Ishikawa (cell line): ENCODE measurements at regions not wholly inside any gene's neighbourhood (a gene's known extent, or its start where the extent isn't known, plus 50 kb on each side); places are given as distances from the start of the nearest gene placed in this dataset.

Experiments used
- CEBPB ChIP-seq: IDR thresholded peaks from 2 replicates; pipeline ENCODE4 v1.6.1; 2012
- EGR1 ChIP-seq: IDR thresholded peaks from 2 replicates; pipeline ENCODE4 v1.6.1; 2012
- EP300 ChIP-seq: IDR thresholded peaks from 2 replicates; pipeline ENCODE4 v1.6.1; 2012; ENCODE audit warnings: borderline replicate concordance
- FOXM1 ChIP-seq: IDR thresholded peaks from 2 replicates; pipeline ENCODE4 v1.6.1; 2012; ENCODE audit warnings: low read depth, borderline replicate concordance
- MAX ChIP-seq: IDR thresholded peaks from 2 replicates; pipeline ENCODE4 v1.6.1; 2012
- RAD21 ChIP-seq: IDR thresholded peaks from 2 replicates; pipeline ENCODE4 v1.6.1; 2012; ENCODE audit warnings: low read depth
- REST ChIP-seq: IDR thresholded peaks from 2 replicates; pipeline ENCODE4 v1.6.1; 2012; ENCODE audit warnings: low read depth, mild to moderate bottlenecking
- TAF1 ChIP-seq: IDR thresholded peaks from 2 replicates; pipeline ENCODE4 v1.6.1; 2012; ENCODE audit warnings: low read depth, mild to moderate bottlenecking
- TCF12 ChIP-seq: IDR thresholded peaks from 2 replicates; pipeline ENCODE4 v1.6.1; 2012; ENCODE audit warnings: low read depth
- TEAD4 ChIP-seq: IDR thresholded peaks from 2 replicates; pipeline ENCODE4 v1.6.1; 2012
- USF1 ChIP-seq: IDR thresholded peaks from 2 replicates; pipeline ENCODE4 v1.6.1; 2012
- YY1 ChIP-seq: IDR thresholded peaks from 2 replicates; pipeline ENCODE4 v1.6.1; 2012; ENCODE audit warnings: low read depth

- no peak for TF ChIP-seq EGR1
- no peak for TF ChIP-seq CEBPB
- no peak for TF ChIP-seq MAX
- no peak for TF ChIP-seq REST
- TF ChIP-seq TCF12: no peak
- TF ChIP-seq EP300: no peak
- no peak for TF ChIP-seq YY1
- TF ChIP-seq RAD21: no peak
- TF ChIP-seq TAF1: no peak
- TF ChIP-seq USF1: no peak
- no peak for TF ChIP-seq TEAD4
- TF ChIP-seq FOXM1: no peak
These were observed 135.0 kb upstream of the RCN1 start for GRCh38 chr11:31955838-31956237.
